ENCODE measurements at regions not wholly inside any gene's neighbourhood (a gene's known extent, or its start where the extent isn't known, plus 50 kb on each side); places are given as distances from the start of the nearest gene placed in this dataset.

- no peak for TF ChIP-seq CTCF (IDR thresholded peaks at IDR 0.05; ENCODE audit: insufficient read depth, low read depth, low read length)
- no peak for TF ChIP-seq EZH2 (IDR thresholded peaks at IDR 0.05; ENCODE audit: insufficient read depth, low read length)
These were observed 84.6 kb upstream of the ALDH1L1 start for GRCh38 chr3:126264952-126265351.

All from astrocyte (in vitro differentiated cells and primary cell).